ENCODE measurements at regions not wholly inside any gene's neighbourhood (a gene's known extent, or its start where the extent isn't known, plus 50 kb on each side); places are given as distances from the start of the nearest gene placed in this dataset.

GRCh38 chr18:68445668-68446426 is 269.1 kb downstream of the TMX3 start:
- DNase-seq (ENCODE audit: low spot score), result no peak
- Histone ChIP-seq H3K36me3 (replicated peaks; ENCODE audit: insufficient read depth, low read depth) (no peaks in the 10 kb centered on the region), H3K27ac (no peak overlapping the region), H3K4me3 (no peak overlapping the region), H2AFZ (no peak overlapping the region), H3K4me2 (no peak overlapping the region), H3K4me1 (ENCODE audit: insufficient read depth) (no peaks in the 10 kb centered on the region), H3K27me3 (no peaks in the 10 kb centered on the region), H3K79me2 (no peaks in the 10 kb centered on the region), H4K20me1 (ENCODE audit: insufficient read depth, poor library complexity, severe bottlenecking) (no peaks in the 10 kb centered on the region), H3K9me2 (replicated peaks; ENCODE audit: insufficient read depth) (no peaks in the 10 kb centered on the region), H3K9me3 (ENCODE audit: low read depth) (no peaks in the 10 kb centered on the region)
- TF ChIP-seq EZH2phosphoT487 (IDR thresholded peaks at IDR 0.05; ENCODE audit: low read depth, severe bottlenecking, unreplicated experiment), result no peak
- TF ChIP-seq, protein P1, sequence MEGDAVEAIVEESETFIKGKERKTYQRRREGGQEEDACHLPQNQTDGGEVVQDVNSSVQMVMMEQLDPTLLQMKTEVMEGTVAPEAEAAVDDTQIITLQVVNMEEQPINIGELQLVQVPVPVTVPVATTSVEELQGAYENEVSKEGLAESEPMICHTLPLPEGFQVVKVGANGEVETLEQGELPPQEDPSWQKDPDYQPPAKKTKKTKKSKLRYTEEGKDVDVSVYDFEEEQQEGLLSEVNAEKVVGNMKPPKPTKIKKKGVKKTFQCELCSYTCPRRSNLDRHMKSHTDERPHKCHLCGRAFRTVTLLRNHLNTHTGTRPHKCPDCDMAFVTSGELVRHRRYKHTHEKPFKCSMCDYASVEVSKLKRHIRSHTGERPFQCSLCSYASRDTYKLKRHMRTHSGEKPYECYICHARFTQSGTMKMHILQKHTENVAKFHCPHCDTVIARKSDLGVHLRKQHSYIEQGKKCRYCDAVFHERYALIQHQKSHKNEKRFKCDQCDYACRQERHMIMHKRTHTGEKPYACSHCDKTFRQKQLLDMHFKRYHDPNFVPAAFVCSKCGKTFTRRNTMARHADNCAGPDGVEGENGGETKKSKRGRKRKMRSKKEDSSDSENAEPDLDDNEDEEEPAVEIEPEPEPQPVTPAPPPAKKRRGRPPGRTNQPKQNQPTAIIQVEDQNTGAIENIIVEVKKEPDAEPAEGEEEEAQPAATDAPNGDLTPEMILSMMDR (IDR thresholded peaks at IDR 0.05; ENCODE audit: poor library complexity), result no peak
- TF ChIP-seq EZH2 (IDR thresholded peaks at IDR 0.05; ENCODE audit: borderline replicate concordance), result no peak
- 88% methylated on average over 6 of the region's 6 CpGs for WGBS (ENCODE audit: low lambda C conversion rate, missing lambda C conversion rate)

- H3K79me2 ChIP-seq, result no peaks in the 10 kb centered on the region
- H3K9me3 ChIP-seq (ENCODE audit: low read depth), result no peaks in the 10 kb centered on the region
- DNase-seq (ENCODE audit: low spot score), result no peak
- H3K4me1 ChIP-seq (ENCODE audit: insufficient read depth), result no peaks in the 10 kb centered on the region
- no peaks in the 10 kb centered on the region for H3K27me3 ChIP-seq
- H3K4me3 ChIP-seq, result no peak overlapping the region
- no peaks in the 10 kb centered on the region for H4K20me1 ChIP-seq (ENCODE audit: insufficient read depth, poor library complexity, severe bottlenecking)
- no peak overlapping the region for H2AFZ ChIP-seq
- TF ChIP-seq, protein P1 (IDR thresholded peaks at IDR 0.05; ENCODE audit: poor library complexity), result no peak
- TF ChIP-seq EZH2phosphoT487 (IDR thresholded peaks at IDR 0.05; ENCODE audit: low read depth, severe bottlenecking, unreplicated experiment) (no peak), EZH2 (IDR thresholded peaks at IDR 0.05; ENCODE audit: borderline replicate concordance) (no peak)
- no peak overlapping the region for H3K4me2 ChIP-seq
- H3K27ac ChIP-seq, result no peak overlapping the region
- no peaks in the 10 kb centered on the region for H3K9me2 ChIP-seq (replicated peaks; ENCODE audit: insufficient read depth)
- 81% methylated on average over 4 of the region's 4 CpGs for WGBS (ENCODE audit: low lambda C conversion rate, missing lambda C conversion rate)
- H3K36me3 ChIP-seq (replicated peaks; ENCODE audit: insufficient read depth, low read depth), result no peaks in the 10 kb centered on the region
Measured at GRCh38 chr18:68445136-68445535, 269.8 kb downstream of the TMX3 start.

- no peak for TF ChIP-seq EZH2 (IDR thresholded peaks at IDR 0.05; ENCODE audit: borderline replicate concordance)
- TF ChIP-seq, protein P1 (IDR thresholded peaks at IDR 0.05; ENCODE audit: poor library complexity), result no peak
- no peak for TF ChIP-seq EZH2phosphoT487 (IDR thresholded peaks at IDR 0.05; ENCODE audit: low read depth, severe bottlenecking, unreplicated experiment)
- H3K4me3 ChIP-seq, result no peak overlapping the region
- H3K9me2 ChIP-seq (replicated peaks; ENCODE audit: insufficient read depth), result no peaks in the 10 kb centered on the region
- H3K27me3 ChIP-seq, result no peaks in the 10 kb centered on the region
- no peaks in the 10 kb centered on the region for H3K9me3 ChIP-seq (ENCODE audit: low read depth)
- no peaks in the 10 kb centered on the region for H3K79me2 ChIP-seq
- no peak overlapping the region for H2AFZ ChIP-seq
- no peaks in the 10 kb centered on the region for H3K4me1 ChIP-seq (ENCODE audit: insufficient read depth)
- H3K36me3 ChIP-seq (replicated peaks; ENCODE audit: insufficient read depth, low read depth), result no peaks in the 10 kb centered on the region
- WGBS (ENCODE audit: low lambda C conversion rate, missing lambda C conversion rate), result 79% methylated on average over 3 of the region's 3 CpGs
- H4K20me1 ChIP-seq (ENCODE audit: insufficient read depth, poor library complexity, severe bottlenecking), result no peaks in the 10 kb centered on the region
- H3K27ac ChIP-seq, result no peak overlapping the region
- no peak for DNase-seq (ENCODE audit: low spot score)
- no peak overlapping the region for H3K4me2 ChIP-seq
Measured at GRCh38 chr18:68441241-68441640, 273.7 kb downstream of the TMX3 start.

Data from hepatocyte (in vitro differentiated cells).